ENCODE measurements at regions not wholly inside any gene's neighbourhood (a gene's known extent, or its start where the extent isn't known, plus 50 kb on each side); places are given as distances from the start of the nearest gene placed in this dataset.

- Mint-ChIP-seq H3K36me3 (ENCODE audit: low read depth) (peaks cover 5% of the 10 kb centered on the region; the same call in 2 of the 3 replicates), H3K27me3 (ENCODE audit: insufficient read depth, low read depth, poor library complexity) (peaks cover 4% of the 10 kb centered on the region), H3K4me1 (no peaks in the 10 kb centered on the region), H3K9me3 (peaks cover 17% of the 10 kb centered on the region), H3K27ac (no peak overlapping the region), H3K4me3 (no peak overlapping the region)
- no peak overlapping the region for H3K27ac ChIP-seq (ENCODE audit: low read depth)
- H3K4me2 ChIP-seq = no peak overlapping the region
- H3K4me1 ChIP-seq (ENCODE audit: insufficient read depth) = no peaks in the 10 kb centered on the region
- DNase-seq (ENCODE audit: low spot score) (no peak), ATAC-seq (no peak)
- no peaks in the 10 kb centered on the region for H3F3A ChIP-seq (replicated peaks; ENCODE audit: low read depth)
- no peaks in the 10 kb centered on the region for H3K27me3 ChIP-seq (ENCODE audit: insufficient read depth)
- no peak overlapping the region for H2AFZ ChIP-seq
- H3K36me3 ChIP-seq (ENCODE audit: insufficient read depth) = no peaks in the 10 kb centered on the region; the same call in 1 of the 2 replicates
- no peaks in the 10 kb centered on the region for H3K79me2 ChIP-seq (replicated peaks; ENCODE audit: insufficient read depth)
- peaks cover 8% of the 10 kb centered on the region for H3K9me2 ChIP-seq (ENCODE audit: insufficient read depth)
- no peak overlapping the region for H3K4me3 ChIP-seq
- H4K20me1 ChIP-seq (replicated peaks; ENCODE audit: insufficient read depth) = no peaks in the 10 kb centered on the region
- TF ChIP-seq POLR2AphosphoS5 (IDR thresholded peaks at IDR 0.05; ENCODE audit: low read depth) = no peak
- TF ChIP-seq REST (IDR thresholded peaks at IDR 0.05; ENCODE audit: unreplicated experiment) = no peak
Measured at GRCh38 chr9:108041551-108041950, 552.0 kb upstream of the KLF4 start.

- H3K9me2 ChIP-seq (ENCODE audit: insufficient read depth) = peaks cover 8% of the 10 kb centered on the region
- Mint-ChIP-seq H3K36me3 (ENCODE audit: low read depth) (peaks cover 5% of the 10 kb centered on the region; the same call in 2 of the 3 replicates), H3K9me3 (peaks cover 17% of the 10 kb centered on the region), H3K27ac (no peak overlapping the region), H3K4me3 (no peak overlapping the region), H3K4me1 (no peaks in the 10 kb centered on the region), H3K27me3 (ENCODE audit: insufficient read depth, low read depth, poor library complexity) (peaks cover 4% of the 10 kb centered on the region)
- H3K27me3 ChIP-seq (ENCODE audit: insufficient read depth) = no peaks in the 10 kb centered on the region
- H3K4me1 ChIP-seq (ENCODE audit: insufficient read depth) = no peaks in the 10 kb centered on the region
- H3K4me3 ChIP-seq = no peak overlapping the region
- H3K27ac ChIP-seq (ENCODE audit: low read depth) = no peak overlapping the region
- ATAC-seq (no peak), DNase-seq (ENCODE audit: low spot score) (no peak)
- H3F3A ChIP-seq (replicated peaks; ENCODE audit: low read depth) = no peaks in the 10 kb centered on the region
- H3K36me3 ChIP-seq (ENCODE audit: insufficient read depth) = no peaks in the 10 kb centered on the region; the same call in 1 of the 2 replicates
- no peak overlapping the region for H2AFZ ChIP-seq
- no peaks in the 10 kb centered on the region for H4K20me1 ChIP-seq (replicated peaks; ENCODE audit: insufficient read depth)
- H3K79me2 ChIP-seq (replicated peaks; ENCODE audit: insufficient read depth) = no peaks in the 10 kb centered on the region
- no peak overlapping the region for H3K4me2 ChIP-seq
- TF ChIP-seq JUNB (IDR thresholded peaks at IDR 0.05; ENCODE audit: unreplicated experiment) (no peak), CREB1 (CRISPR knock-in tag; IDR thresholded peaks at IDR 0.05; ENCODE audit: low read depth) (no peak), POLR2AphosphoS5 (IDR thresholded peaks at IDR 0.05; ENCODE audit: low read depth) (no peak), NANOG (IDR thresholded peaks at IDR 0.05; ENCODE audit: borderline replicate concordance) (no peak), ZNF114 (CRISPR knock-in tag; IDR thresholded peaks at IDR 0.05) (no peak), REST (IDR thresholded peaks at IDR 0.05; ENCODE audit: unreplicated experiment) (no peak), EZH2phosphoT487 (IDR thresholded peaks at IDR 0.05; ENCODE audit: unreplicated experiment) (no peak), EZH2 (IDR thresholded peaks at IDR 0.05; ENCODE audit: low read depth, unreplicated experiment) (no peak), ZNF331 (CRISPR knock-in tag; IDR thresholded peaks at IDR 0.05; ENCODE audit: low read depth) (no peak), ETS1 (IDR thresholded peaks at IDR 0.05) (no peak), STAT1 (IDR thresholded peaks at IDR 0.05; ENCODE audit: unreplicated experiment) (no peak)
Measured at GRCh38 chr9:108040783-108041182, 551.2 kb upstream of the KLF4 start.

All from GM23338 (cell line).